ENCODE measurements at regions not wholly inside any gene's neighbourhood (a gene's known extent, or its start where the extent isn't known, plus 50 kb on each side); places are given as distances from the start of the nearest gene placed in this dataset.

- Histone ChIP-seq H3F3A (ENCODE audit: control insufficient read depth, insufficient read depth) (no peaks in the 10 kb centered on the region), H3K36me3 (ENCODE audit: control insufficient read depth, low read length) (no peaks in the 10 kb centered on the region), H3K4me3 (ENCODE audit: low read length) (no peak overlapping the region), H3K9me3 (ENCODE audit: control insufficient read depth, insufficient read depth, low read length) (no peaks in the 10 kb centered on the region), H3K4me2 (ENCODE audit: low read length) (no peak overlapping the region), H3K27ac (ENCODE audit: low read depth, low read length) (no peak overlapping the region), H3K4me1 (ENCODE audit: control insufficient read depth, low read length) (no peaks in the 10 kb centered on the region), H4K20me1 (ENCODE audit: control insufficient read depth, insufficient read depth, low read depth, low read length) (no peaks in the 10 kb centered on the region), H3K79me2 (ENCODE audit: control insufficient read depth, low read length) (no peaks in the 10 kb centered on the region), H3K27me3 (ENCODE audit: control insufficient read depth, low read length) (no peaks in the 10 kb centered on the region), H3K9me2 (replicated peaks; ENCODE audit: control insufficient read depth, low read length) (no peaks in the 10 kb centered on the region)
- no peak for TF ChIP-seq EZH2phosphoT487 (IDR thresholded peaks at IDR 0.05; ENCODE audit: borderline replicate concordance, low read length)
- no peak for TF ChIP-seq CTCF (IDR thresholded peaks at IDR 0.05; ENCODE audit: low read depth, low read length, poor library complexity, severe bottlenecking)
Observed at GRCh38 chr3:116569611-116570010, 124.3 kb upstream of the LSAMP start.

GRCh38 chr3:116579840-116580239, 129.7 kb upstream of the TUSC7 start:
- no peak for TF ChIP-seq CTCF (IDR thresholded peaks at IDR 0.05; ENCODE audit: low read depth, low read length, poor library complexity, severe bottlenecking)
- no peak for TF ChIP-seq EZH2phosphoT487 (IDR thresholded peaks at IDR 0.05; ENCODE audit: borderline replicate concordance, low read length)

GRCh38 chr3:116586285-116586944, 123.2 kb upstream of the TUSC7 start:
- H3K36me3 ChIP-seq (ENCODE audit: control insufficient read depth, low read length) = no peaks in the 10 kb centered on the region

More at GRCh38 chr3:116579840-116580239, 129.7 kb upstream of the TUSC7 start:
- no peaks in the 10 kb centered on the region for H3K9me3 ChIP-seq (ENCODE audit: control insufficient read depth, insufficient read depth, low read length)
- H3K27me3 ChIP-seq (ENCODE audit: control insufficient read depth, low read length) = no peaks in the 10 kb centered on the region
- no peaks in the 10 kb centered on the region for H3K36me3 ChIP-seq (ENCODE audit: control insufficient read depth, low read length)
- H3K79me2 ChIP-seq (ENCODE audit: control insufficient read depth, low read length) = no peaks in the 10 kb centered on the region
- no peaks in the 10 kb centered on the region for H4K20me1 ChIP-seq (ENCODE audit: control insufficient read depth, insufficient read depth, low read depth, low read length)
- H3K4me2 ChIP-seq (ENCODE audit: low read length) = no peak overlapping the region
- no peaks in the 10 kb centered on the region for H3K9me2 ChIP-seq (replicated peaks; ENCODE audit: control insufficient read depth, low read length)
- H3F3A ChIP-seq (ENCODE audit: control insufficient read depth, insufficient read depth) = no peaks in the 10 kb centered on the region
- H3K4me3 ChIP-seq (ENCODE audit: low read length) = no peak overlapping the region
- H3K27ac ChIP-seq (ENCODE audit: low read depth, low read length) = no peak overlapping the region
- no peaks in the 10 kb centered on the region for H3K4me1 ChIP-seq (ENCODE audit: control insufficient read depth, low read length)

More at GRCh38 chr3:116586285-116586944, 123.2 kb upstream of the TUSC7 start:
- no peaks in the 10 kb centered on the region for H3K27me3 ChIP-seq (ENCODE audit: control insufficient read depth, low read length)
- H3K4me2 ChIP-seq (ENCODE audit: low read length) = no peak overlapping the region
- H3K4me1 ChIP-seq (ENCODE audit: control insufficient read depth, low read length) = no peaks in the 10 kb centered on the region
- no peaks in the 10 kb centered on the region for H3K9me3 ChIP-seq (ENCODE audit: control insufficient read depth, insufficient read depth, low read length)
- H3K79me2 ChIP-seq (ENCODE audit: control insufficient read depth, low read length) = no peaks in the 10 kb centered on the region
- no peaks in the 10 kb centered on the region for H3F3A ChIP-seq (ENCODE audit: control insufficient read depth, insufficient read depth)
- H3K4me3 ChIP-seq (ENCODE audit: low read length) = no peak overlapping the region
- TF ChIP-seq EZH2phosphoT487 (IDR thresholded peaks at IDR 0.05; ENCODE audit: borderline replicate concordance, low read length) (no peak), CTCF (IDR thresholded peaks at IDR 0.05; ENCODE audit: low read depth, low read length, poor library complexity, severe bottlenecking) (no peak)
- no peak overlapping the region for H3K27ac ChIP-seq (ENCODE audit: low read depth, low read length)
- no peaks in the 10 kb centered on the region for H3K9me2 ChIP-seq (replicated peaks; ENCODE audit: control insufficient read depth, low read length)
- no peaks in the 10 kb centered on the region for H4K20me1 ChIP-seq (ENCODE audit: control insufficient read depth, insufficient read depth, low read depth, low read length)

Data from DOHH2 (cell line).